ENCODE measurements at regions not wholly inside any gene's neighbourhood (a gene's known extent, or its start where the extent isn't known, plus 50 kb on each side); places are given as distances from the start of the nearest gene placed in this dataset.

- no peaks in the 10 kb centered on the region for H3K27me3 Mint-ChIP-seq (ENCODE audit: low read depth)
- no peak overlapping the region for H3K27ac Mint-ChIP-seq (ENCODE audit: unreplicated experiment)
- H3K36me3 Mint-ChIP-seq (ENCODE audit: low read depth) = no peaks in the 10 kb centered on the region
- H3K9me3 Mint-ChIP-seq = no peaks in the 10 kb centered on the region
- no peak for DNase-seq (ENCODE audit: low read depth, low spot score)
- TF ChIP-seq, protein P1, sequence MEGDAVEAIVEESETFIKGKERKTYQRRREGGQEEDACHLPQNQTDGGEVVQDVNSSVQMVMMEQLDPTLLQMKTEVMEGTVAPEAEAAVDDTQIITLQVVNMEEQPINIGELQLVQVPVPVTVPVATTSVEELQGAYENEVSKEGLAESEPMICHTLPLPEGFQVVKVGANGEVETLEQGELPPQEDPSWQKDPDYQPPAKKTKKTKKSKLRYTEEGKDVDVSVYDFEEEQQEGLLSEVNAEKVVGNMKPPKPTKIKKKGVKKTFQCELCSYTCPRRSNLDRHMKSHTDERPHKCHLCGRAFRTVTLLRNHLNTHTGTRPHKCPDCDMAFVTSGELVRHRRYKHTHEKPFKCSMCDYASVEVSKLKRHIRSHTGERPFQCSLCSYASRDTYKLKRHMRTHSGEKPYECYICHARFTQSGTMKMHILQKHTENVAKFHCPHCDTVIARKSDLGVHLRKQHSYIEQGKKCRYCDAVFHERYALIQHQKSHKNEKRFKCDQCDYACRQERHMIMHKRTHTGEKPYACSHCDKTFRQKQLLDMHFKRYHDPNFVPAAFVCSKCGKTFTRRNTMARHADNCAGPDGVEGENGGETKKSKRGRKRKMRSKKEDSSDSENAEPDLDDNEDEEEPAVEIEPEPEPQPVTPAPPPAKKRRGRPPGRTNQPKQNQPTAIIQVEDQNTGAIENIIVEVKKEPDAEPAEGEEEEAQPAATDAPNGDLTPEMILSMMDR (conservative IDR thresholded peaks at IDR 0.05) = no peak
- H3K4me1 Mint-ChIP-seq = no peaks in the 10 kb centered on the region
- no peak overlapping the region for H3K4me3 Mint-ChIP-seq
Observed at GRCh38 chr2:220337611-220338440, 710.4 kb downstream of the SLC4A3 start.

DNA sequence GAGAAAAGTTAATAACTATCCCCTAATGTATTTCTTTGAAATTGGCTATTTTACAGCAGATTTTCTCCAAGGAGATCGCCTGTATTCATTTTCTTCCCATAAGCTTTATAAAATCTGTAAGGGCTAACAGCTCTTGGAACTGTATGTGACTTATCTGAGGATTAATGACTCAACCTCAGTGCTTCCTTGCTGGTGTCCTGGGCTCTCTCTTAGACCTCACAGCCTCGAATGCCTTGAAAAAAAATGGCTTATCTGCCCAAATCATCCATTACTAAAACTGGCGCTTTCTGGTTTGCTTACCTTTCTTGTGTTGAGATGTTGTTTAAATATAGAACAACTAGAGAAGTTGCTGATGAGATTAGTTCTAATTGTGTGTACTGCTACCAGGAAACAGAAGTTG is 713.6 kb downstream of the SLC4A3 start:
- no peak overlapping the region for H3K27ac Mint-ChIP-seq (ENCODE audit: unreplicated experiment)
- H3K27me3 Mint-ChIP-seq (ENCODE audit: low read depth) = peaks cover 3% of the 10 kb centered on the region
- TF ChIP-seq, protein P1 (conservative IDR thresholded peaks at IDR 0.05) = no peak
- no peak for DNase-seq (ENCODE audit: low read depth, low spot score)
- H3K36me3 Mint-ChIP-seq (ENCODE audit: low read depth) = no peaks in the 10 kb centered on the region
- H3K4me3 Mint-ChIP-seq = no peak overlapping the region
- H3K9me3 Mint-ChIP-seq = no peaks in the 10 kb centered on the region
- no peaks in the 10 kb centered on the region for H3K4me1 Mint-ChIP-seq

GRCh38 chr2:220346919-220347318 is 719.5 kb downstream of the SLC4A3 start:
- Mint-ChIP-seq H3K27me3 (ENCODE audit: low read depth) (peaks cover 3% of the 10 kb centered on the region), H3K27ac (ENCODE audit: unreplicated experiment) (no peak overlapping the region), H3K4me3 (no peak overlapping the region), H3K4me1 (no peaks in the 10 kb centered on the region), H3K9me3 (peaks cover 3% of the 10 kb centered on the region), H3K36me3 (ENCODE audit: low read depth) (no peaks in the 10 kb centered on the region)
- TF ChIP-seq, protein P1 (conservative IDR thresholded peaks at IDR 0.05) = no peak
- no peak for DNase-seq (ENCODE audit: low read depth, low spot score)

DNA sequence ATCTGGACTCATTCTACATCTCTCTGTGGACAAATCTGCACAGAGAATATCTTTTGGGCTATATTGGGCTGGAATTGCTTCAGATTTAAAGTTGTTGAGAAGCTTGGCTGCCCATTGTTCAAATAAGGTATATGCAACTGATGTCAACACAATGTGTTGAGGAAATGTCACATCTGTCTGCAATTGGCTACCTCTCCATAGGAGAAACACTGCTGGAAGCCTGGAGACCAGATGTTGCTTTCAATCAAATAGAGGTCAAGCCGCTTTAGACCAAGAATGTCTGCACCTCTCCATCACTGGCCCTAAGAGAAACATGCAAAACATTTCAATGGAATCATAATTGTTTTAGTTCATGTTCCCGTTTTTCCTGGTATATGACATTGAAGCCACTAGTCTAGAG is 720.2 kb downstream of the SLC4A3 start:
- TF ChIP-seq, protein P1 (conservative IDR thresholded peaks at IDR 0.05) = no peak
- no peak for DNase-seq (ENCODE audit: low read depth, low spot score)
- Mint-ChIP-seq H3K36me3 (ENCODE audit: low read depth) (no peaks in the 10 kb centered on the region), H3K4me1 (no peaks in the 10 kb centered on the region), H3K4me3 (no peak overlapping the region), H3K9me3 (peaks cover 3% of the 10 kb centered on the region), H3K27me3 (ENCODE audit: low read depth) (peaks cover 3% of the 10 kb centered on the region), H3K27ac (ENCODE audit: unreplicated experiment) (no peak overlapping the region)

- Mint-ChIP-seq H3K4me1 (no peaks in the 10 kb centered on the region), H3K27ac (ENCODE audit: unreplicated experiment) (no peak overlapping the region), H3K36me3 (ENCODE audit: low read depth) (no peaks in the 10 kb centered on the region), H3K4me3 (no peak overlapping the region), H3K9me3 (peaks cover 3% of the 10 kb centered on the region), H3K27me3 (ENCODE audit: low read depth) (peaks cover 2% of the 10 kb centered on the region)
- TF ChIP-seq, protein P1 (conservative IDR thresholded peaks at IDR 0.05) = no peak
- no peak for DNase-seq (ENCODE audit: low read depth, low spot score)
Observed at GRCh38 chr2:220348206-220348605, 720.8 kb downstream of the SLC4A3 start.
